ENCODE measurements at regions not wholly inside any gene's neighbourhood (a gene's known extent, or its start where the extent isn't known, plus 50 kb on each side); places are given as distances from the start of the nearest gene placed in this dataset.
A peak's percentile ranks its signal among the peaks of the same experiment; 100 is the strongest.

- H3K9me3 Mint-ChIP-seq: peaks cover 3% of the 10 kb centered on the region
These were observed 624.6 kb downstream of the AACS start for GRCh38 chr12:125689576-125690410.

DNA sequence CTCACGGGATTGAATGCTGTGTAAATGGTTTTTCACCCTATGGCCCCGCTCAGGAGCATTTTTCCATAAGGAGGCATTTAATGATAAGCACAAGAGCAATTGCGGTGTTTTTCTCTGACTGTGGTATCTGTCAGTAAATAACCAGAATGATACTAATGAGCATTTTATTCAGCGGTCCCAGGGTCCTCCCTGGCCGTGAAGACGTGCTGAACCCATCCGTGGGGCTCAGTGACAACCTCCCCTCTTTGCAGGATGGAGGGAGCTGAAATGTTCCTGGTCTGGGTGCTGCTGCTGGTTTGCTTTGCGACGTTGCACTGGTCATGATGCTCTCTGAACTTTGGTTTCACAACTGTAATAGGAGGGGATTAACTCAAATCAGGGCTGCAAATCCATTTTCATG, 625.6 kb downstream of the AACS start:
- Mint-ChIP-seq H3K27me3 (ENCODE audit: insufficient read depth, low read depth) (peaks cover 2% of the 10 kb centered on the region), H3K9me3 (peaks cover 3% of the 10 kb centered on the region), H3K4me3 (no peak overlapping the region), H3K4me1 (no peaks in the 10 kb centered on the region), H3K27ac (no peak overlapping the region), H3K36me3 (no peaks in the 10 kb centered on the region)
- H4K20me1 ChIP-seq (ENCODE audit: low read depth): no peaks in the 10 kb centered on the region
- no peak overlapping the region for H2AFZ ChIP-seq (replicated peaks)
- no peaks in the 10 kb centered on the region for H3F3A ChIP-seq (ENCODE audit: low read depth)
- no peak overlapping the region for H3K4me2 ChIP-seq
- no peak for DNase-seq (ENCODE audit: low spot score)
- H3K79me2 ChIP-seq (ENCODE audit: low read depth): no peaks in the 10 kb centered on the region
- H3K4me3 ChIP-seq: no peak overlapping the region
- TF ChIP-seq, protein P1, sequence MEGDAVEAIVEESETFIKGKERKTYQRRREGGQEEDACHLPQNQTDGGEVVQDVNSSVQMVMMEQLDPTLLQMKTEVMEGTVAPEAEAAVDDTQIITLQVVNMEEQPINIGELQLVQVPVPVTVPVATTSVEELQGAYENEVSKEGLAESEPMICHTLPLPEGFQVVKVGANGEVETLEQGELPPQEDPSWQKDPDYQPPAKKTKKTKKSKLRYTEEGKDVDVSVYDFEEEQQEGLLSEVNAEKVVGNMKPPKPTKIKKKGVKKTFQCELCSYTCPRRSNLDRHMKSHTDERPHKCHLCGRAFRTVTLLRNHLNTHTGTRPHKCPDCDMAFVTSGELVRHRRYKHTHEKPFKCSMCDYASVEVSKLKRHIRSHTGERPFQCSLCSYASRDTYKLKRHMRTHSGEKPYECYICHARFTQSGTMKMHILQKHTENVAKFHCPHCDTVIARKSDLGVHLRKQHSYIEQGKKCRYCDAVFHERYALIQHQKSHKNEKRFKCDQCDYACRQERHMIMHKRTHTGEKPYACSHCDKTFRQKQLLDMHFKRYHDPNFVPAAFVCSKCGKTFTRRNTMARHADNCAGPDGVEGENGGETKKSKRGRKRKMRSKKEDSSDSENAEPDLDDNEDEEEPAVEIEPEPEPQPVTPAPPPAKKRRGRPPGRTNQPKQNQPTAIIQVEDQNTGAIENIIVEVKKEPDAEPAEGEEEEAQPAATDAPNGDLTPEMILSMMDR (IDR thresholded peaks at IDR 0.05): no peak
- TF ChIP-seq EZH2phosphoT487 (IDR thresholded peaks at IDR 0.05) (no peak), EZH2 (IDR thresholded peaks at IDR 0.05) (no peak)
- no peak overlapping the region for H3K27ac ChIP-seq
- no peaks in the 10 kb centered on the region for H3K4me1 ChIP-seq
- no peaks in the 10 kb centered on the region for H3K9me3 ChIP-seq (ENCODE audit: low read depth)
- H3K27me3 ChIP-seq: peaks cover 4% of the 10 kb centered on the region
- H3K36me3 ChIP-seq: no peaks in the 10 kb centered on the region
- no peak overlapping the region for H3K9ac ChIP-seq

More at GRCh38 chr12:125689576-125690410, 624.6 kb downstream of the AACS start:
- Mint-ChIP-seq H3K27ac (no peak overlapping the region), H3K36me3 (no peaks in the 10 kb centered on the region), H3K4me3 (no peak overlapping the region), H3K27me3 (ENCODE audit: insufficient read depth, low read depth) (peaks cover 2% of the 10 kb centered on the region), H3K4me1 (no peaks in the 10 kb centered on the region)
- Histone ChIP-seq H3K4me1 (no peaks in the 10 kb centered on the region), H3K9ac (no peak overlapping the region), H3K4me3 (no peak overlapping the region), H3K27ac (no peak overlapping the region), H3K79me2 (ENCODE audit: low read depth) (no peaks in the 10 kb centered on the region), H3K36me3 (no peaks in the 10 kb centered on the region), H3K9me3 (ENCODE audit: low read depth) (no peaks in the 10 kb centered on the region), H3K27me3 (peaks cover 15% of the 10 kb centered on the region), H4K20me1 (ENCODE audit: low read depth) (no peaks in the 10 kb centered on the region), H3K4me2 (no peak overlapping the region), H3F3A (ENCODE audit: low read depth) (no peaks in the 10 kb centered on the region), H2AFZ (replicated peaks) (peak overlapping the region; percentile 17)
- TF ChIP-seq EZH2 (IDR thresholded peaks at IDR 0.05) (no peak), EZH2phosphoT487 (IDR thresholded peaks at IDR 0.05) (no peak)
- TF ChIP-seq, protein P1 (IDR thresholded peaks at IDR 0.05): no peak
- DNase-seq (ENCODE audit: low spot score): no peak

DNA sequence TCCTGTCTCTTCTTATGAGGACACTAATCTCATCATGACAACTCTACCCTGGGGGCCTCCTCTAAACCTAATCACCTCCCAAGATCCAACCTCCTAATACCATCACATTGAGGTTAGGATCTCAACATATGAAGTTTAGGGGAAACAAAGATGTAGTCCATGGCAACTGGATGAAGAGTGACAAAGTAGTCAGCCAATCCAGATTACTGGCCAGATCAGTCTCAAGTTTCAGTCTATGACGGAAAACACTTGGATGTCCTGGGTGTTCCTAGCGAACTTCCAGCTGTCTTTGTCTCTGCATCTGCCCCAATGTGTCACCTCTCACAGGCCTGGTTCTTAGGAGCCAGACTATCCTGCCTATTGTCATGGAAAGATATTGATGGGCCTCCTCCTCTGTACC, 630.8 kb downstream of the AACS start:
- H3K27ac Mint-ChIP-seq: no peak overlapping the region
- H3K9me3 ChIP-seq (ENCODE audit: low read depth): no peaks in the 10 kb centered on the region
- H3K4me1 Mint-ChIP-seq: no peaks in the 10 kb centered on the region
- H3K79me2 ChIP-seq (ENCODE audit: low read depth): no peaks in the 10 kb centered on the region
- no peaks in the 10 kb centered on the region for H3K27me3 ChIP-seq
- no peak overlapping the region for H3K4me3 Mint-ChIP-seq
- H3K9me3 Mint-ChIP-seq: no peaks in the 10 kb centered on the region
- no peaks in the 10 kb centered on the region for H4K20me1 ChIP-seq (ENCODE audit: low read depth)
- H3K4me2 ChIP-seq: no peak overlapping the region
- TF ChIP-seq, protein P1 (IDR thresholded peaks at IDR 0.05): no peak
- no peak for TF ChIP-seq EZH2 (IDR thresholded peaks at IDR 0.05)
- TF ChIP-seq EZH2phosphoT487 (IDR thresholded peaks at IDR 0.05): no peak
- no peak overlapping the region for H2AFZ ChIP-seq (replicated peaks)
- H3K4me3 ChIP-seq: no peak overlapping the region
- H3K27me3 Mint-ChIP-seq (ENCODE audit: insufficient read depth, low read depth): peaks cover 2% of the 10 kb centered on the region
- DNase-seq (ENCODE audit: low spot score): no peak
- H3K9ac ChIP-seq: no peak overlapping the region
- no peaks in the 10 kb centered on the region for H3K36me3 ChIP-seq
- no peaks in the 10 kb centered on the region for H3K4me1 ChIP-seq
- H3F3A ChIP-seq (ENCODE audit: low read depth): no peaks in the 10 kb centered on the region
- no peaks in the 10 kb centered on the region for H3K36me3 Mint-ChIP-seq
- H3K27ac ChIP-seq: no peak overlapping the region
